PC-3 (cell line): ENCODE measurements at regions not wholly inside any gene's neighbourhood (a gene's known extent, or its start where the extent isn't known, plus 50 kb on each side); places are given as distances from the start of the nearest gene placed in this dataset.

ENCODE experiments used
- ATAC-seq: fragments of 200-7000 bp; cut with Tn5 transposase; 2 replicates; pipeline ENCODE4 v1.9.1; 2020; ENCODE audit warnings: mild to moderate bottlenecking, moderate library complexity
- BruUV-seq: library from RNA; stranded (reverse); fragments of 400-500 nt; replicated peaks from 2 replicates; lab custom pipeline; 2021; lab: Mats Ljungman, UMichigan
- CTCF ChIA-PET: fragments of 300-600 bp; sonication (Branson Sonifier 250); formaldehyde crosslinking; loops from one replicate; lab custom pipeline; 2022; ENCODE audit warnings: antibody characterized with exemption; lab: Charles Lee
- POLR2A ChIA-PET: fragments of 300-600 bp; sonication (Branson Sonifier 250); formaldehyde crosslinking; loops from one replicate; lab custom pipeline; 2022; ENCODE audit warnings: antibody characterized with exemption; ENCODE audit not compliant: unreplicated experiment; lab: Charles Lee
- DNase-seq: peaks from one replicate; pipeline ENCODE4 v3.0.0-alpha.2; 2015
- H2AFZ ChIP-seq: fragments of 300-600 bp; sonication (generic); 2 replicates; pipeline ENCODE4 v1.6.0; 2016; ENCODE audit warnings: antibody characterized with exemption, low read length
- H3F3A ChIP-seq: fragments of 300-600 bp; sonication (generic); one replicate; pipeline ENCODE4 v1.6.0; 2017; ENCODE audit warnings: antibody characterized with exemption, low read length, control low read depth, mild to moderate bottlenecking; ENCODE audit not compliant: unreplicated experiment
- H3K27ac ChIP-seq: fragments of 300-600 bp; sonication (generic); 2 replicates; pipeline ENCODE4 v1.5.1; 2016; ENCODE audit warnings: mild to moderate bottlenecking, low read length
- H3K27me3 ChIP-seq: fragments of 300-600 bp; sonication (generic); 2 replicates; pipeline ENCODE4 v1.6.1; 2016; ENCODE audit warnings: low read length, mixed read lengths
- H3K36me3 ChIP-seq: fragments of 300-600 bp; sonication (generic); 2 replicates; pipeline ENCODE4 v1.6.1; 2016; ENCODE audit warnings: low read depth, mixed run types, low read length, mixed read lengths
- H3K4me1 ChIP-seq: fragments of 300-600 bp; sonication (generic); 2 replicates; pipeline ENCODE4 v1.5.1; 2016; ENCODE audit warnings: low read length; ENCODE audit not compliant: insufficient read depth
- H3K4me2 ChIP-seq: fragments of 300-600 bp; sonication (generic); 2 replicates; pipeline ENCODE4 v1.6.0; 2016; ENCODE audit warnings: low read length
- H3K4me3 ChIP-seq: fragments of 300-600 bp; sonication (generic); 2 replicates; pipeline ENCODE4 v1.5.1; 2016; ENCODE audit warnings: mild to moderate bottlenecking, low read length, mixed read lengths
- H3K79me2 ChIP-seq: fragments of 300-600 bp; sonication (generic); 2 replicates; pipeline ENCODE4 v1.6.1; 2017; ENCODE audit warnings: low read length, mixed read lengths
- H3K9ac ChIP-seq: fragments of 300-600 bp; sonication (generic); 2 replicates; pipeline ENCODE4 v1.6.0; 2016; ENCODE audit warnings: mild to moderate bottlenecking, low read length
- H3K9me2 ChIP-seq: fragments of 300-600 bp; sonication (generic); replicated peaks from 2 replicates; pipeline ENCODE4 v1.6.1; 2016; ENCODE audit warnings: mixed run types, low read length, mixed read lengths
- H3K9me3 ChIP-seq: fragments of 300-600 bp; sonication (generic); 2 replicates; pipeline ENCODE4 v1.6.1; 2016; ENCODE audit warnings: low read length, mixed read lengths
- H4K20me1 ChIP-seq: fragments of 300-600 bp; sonication (generic); 2 replicates; pipeline ENCODE4 v1.6.1; 2016; ENCODE audit warnings: low read length, mixed read lengths
- CTCF ChIP-seq: fragments of 300-600 bp; sonication (generic); conservative IDR thresholded peaks from 2 replicates; pipeline ENCODE4 v1.5.1; 2017; ENCODE audit warnings: antibody characterized with exemption, low read depth, mild to moderate bottlenecking, low read length
- EZH2 ChIP-seq: fragments of 300-600 bp; sonication (generic); IDR thresholded peaks from one replicate; pipeline ENCODE4 v1.6.1; 2017; ENCODE audit warnings: antibody characterized with exemption, mild to moderate bottlenecking, low read length; ENCODE audit not compliant: unreplicated experiment
- EZH2phosphoT487 ChIP-seq: fragments of 300-600 bp; sonication (generic); IDR thresholded peaks from 2 replicates; pipeline ENCODE4 v1.6.1; 2018; ENCODE audit warnings: mild to moderate bottlenecking, antibody characterized with exemption, low read length, borderline replicate concordance
- intact Hi-C: fragments of 100-400 bp; cut with micrococcal nuclease; formaldehyde crosslinking; loops from 2 replicates; pipeline ENCODE4 v1.9.0; 2023

GRCh38 chr13:39875111-39875987 lies 219.9 kb downstream of the COG6 start:
- intact Hi-C loops, result no loop called here
- ATAC-seq (peak; percentile 42), DNase-seq (peak; percentile 29)
- Histone ChIP-seq H3K4me2 (no peak overlapping the region), H3K9me2 (no peaks in the 10 kb centered on the region), H3K27ac (peak overlapping the region; percentile 64), H3K9me3 (no peaks in the 10 kb centered on the region), H3K27me3 (no peaks in the 10 kb centered on the region), H3K4me3 (no peak overlapping the region), H2AFZ (0 out of 2 replicates have a peak overlapping the region, but pooled peaks have one; percentile 19), H3K9ac (no peak overlapping the region), H4K20me1 (no peaks in the 10 kb centered on the region), H3K4me1 (peaks cover 16% of the 10 kb centered on the region), H3K79me2 (no peaks in the 10 kb centered on the region), H3K36me3 (no peaks in the 10 kb centered on the region), H3F3A (no peaks in the 10 kb centered on the region)
- CTCF ChIA-PET, result no interaction called here
- no TSS peak for BruUV-seq
- POLR2A ChIA-PET, result no interaction called here
- TF ChIP-seq CTCF, result no peak

- Histone ChIP-seq H4K20me1 (no peaks in the 10 kb centered on the region), H3K79me2 (no peaks in the 10 kb centered on the region), H3K36me3 (no peaks in the 10 kb centered on the region), H3K27ac (peak overlapping the region; percentile 64), H2AFZ (peak overlapping the region; percentile 43; the same call in 1 of the 2 replicates), H3F3A (no peaks in the 10 kb centered on the region), H3K27me3 (no peaks in the 10 kb centered on the region), H3K9ac (no peak overlapping the region), H3K4me1 (peaks cover 16% of the 10 kb centered on the region), H3K4me2 (no peak overlapping the region), H3K9me3 (no peaks in the 10 kb centered on the region), H3K4me3 (no peak overlapping the region), H3K9me2 (no peaks in the 10 kb centered on the region)
- BruUV-seq, result no TSS peak
- CTCF ChIA-PET, result no interaction called here
- POLR2A ChIA-PET, result no interaction called here
- intact Hi-C loops, result no loop called here
- ATAC-seq (peak; percentile 51), DNase-seq (peak; percentile 61)
- TF ChIP-seq EZH2 (no peak), EZH2phosphoT487 (no peak), CTCF (no peak)
Observed at GRCh38 chr13:39876258-39876657, 220.8 kb downstream of the COG6 start.

GRCh38 chr13:39877134-39877533 lies 221.7 kb downstream of the COG6 start:
- POLR2A ChIA-PET, result no interaction called here
- H3K9me3 ChIP-seq, result no peaks in the 10 kb centered on the region
- peaks cover 16% of the 10 kb centered on the region for H3K4me1 ChIP-seq
- no peaks in the 10 kb centered on the region for H3K36me3 ChIP-seq
- no peak overlapping the region for H3K4me3 ChIP-seq
- H3F3A ChIP-seq, result no peaks in the 10 kb centered on the region
- BruUV-seq, result no TSS peak
- CTCF ChIA-PET, result no interaction called here
- no peak overlapping the region for H3K27ac ChIP-seq
- no peaks in the 10 kb centered on the region for H3K27me3 ChIP-seq
- H3K4me2 ChIP-seq, result no peak overlapping the region
- H3K79me2 ChIP-seq, result no peaks in the 10 kb centered on the region
- DNase-seq (no peak), ATAC-seq (no peak)
- no peak overlapping the region for H2AFZ ChIP-seq
- intact Hi-C loops, result no loop called here
- no peaks in the 10 kb centered on the region for H3K9me2 ChIP-seq
- TF ChIP-seq EZH2 (no peak), CTCF (no peak), EZH2phosphoT487 (no peak)
- no peak overlapping the region for H3K9ac ChIP-seq
- no peaks in the 10 kb centered on the region for H4K20me1 ChIP-seq
